ENCODE measurements at regions not wholly inside any gene's neighbourhood (a gene's known extent, or its start where the extent isn't known, plus 50 kb on each side); places are given as distances from the start of the nearest gene placed in this dataset.

- TF ChIP-seq CTCF (IDR thresholded peaks at IDR 0.05) (no peak), POLR2A (IDR thresholded peaks at IDR 0.05) (no peak)
Measured at GRCh38 chr6:104320896-104321295, 538.8 kb downstream of the HACE1 start.

All from testis (tissue), 2 donors.